Uterus (tissue), 2 donors: ENCODE measurements at regions not wholly inside any gene's neighbourhood (a gene's known extent, or its start where the extent isn't known, plus 50 kb on each side); places are given as distances from the start of the nearest gene placed in this dataset.

Experiments used
- POLR2A ChIP-seq, 2 donors: fragments of 450-650 bp; IDR thresholded peaks; one replicate each; pipeline ENCODE4 v1.6.1; 2016; ENCODE audit warnings: antibody characterized with exemption in 2 of 2, mild to moderate bottlenecking in 1 of 2, moderate library complexity in 1 of 2
- TF ChIP-seq, protein P1 (sequence below), 4 experiments: fragments of 200-600 bp in 2 of 4; fragments of 450-650 bp in 2 of 4; sonication (generic) in 2 of 4; IDR thresholded peaks; one replicate each; pipeline ENCODE4 v1.5.1; 2016 to 2019; ENCODE audit warnings: antibody characterized with exemption in 4 of 4, mild to moderate bottlenecking in 2 of 4, moderate library complexity in 1 of 4

DNA sequence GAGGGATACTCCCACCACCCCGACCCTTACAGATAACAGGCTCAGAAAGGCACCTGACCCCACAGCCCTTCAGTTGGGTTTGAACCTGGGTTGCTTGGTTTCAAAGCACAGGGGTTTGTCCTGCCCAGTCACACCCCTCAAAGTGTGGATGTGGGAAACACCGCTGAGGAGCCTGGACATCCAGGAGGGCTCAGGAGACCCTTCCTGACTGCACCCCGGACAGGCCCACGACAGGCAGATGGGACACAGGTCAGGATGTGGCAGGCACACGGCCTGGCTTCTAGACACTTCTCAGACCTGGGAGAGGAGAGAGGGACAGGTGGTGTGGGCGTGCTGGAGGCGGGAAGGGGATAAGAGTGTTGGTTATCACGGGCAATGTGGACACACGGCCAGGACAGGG is 932.3 kb downstream of the BRD1 start:
- TF ChIP-seq POLR2A (IDR thresholded peaks at IDR 0.05) = no peak
- TF ChIP-seq, protein P1, sequence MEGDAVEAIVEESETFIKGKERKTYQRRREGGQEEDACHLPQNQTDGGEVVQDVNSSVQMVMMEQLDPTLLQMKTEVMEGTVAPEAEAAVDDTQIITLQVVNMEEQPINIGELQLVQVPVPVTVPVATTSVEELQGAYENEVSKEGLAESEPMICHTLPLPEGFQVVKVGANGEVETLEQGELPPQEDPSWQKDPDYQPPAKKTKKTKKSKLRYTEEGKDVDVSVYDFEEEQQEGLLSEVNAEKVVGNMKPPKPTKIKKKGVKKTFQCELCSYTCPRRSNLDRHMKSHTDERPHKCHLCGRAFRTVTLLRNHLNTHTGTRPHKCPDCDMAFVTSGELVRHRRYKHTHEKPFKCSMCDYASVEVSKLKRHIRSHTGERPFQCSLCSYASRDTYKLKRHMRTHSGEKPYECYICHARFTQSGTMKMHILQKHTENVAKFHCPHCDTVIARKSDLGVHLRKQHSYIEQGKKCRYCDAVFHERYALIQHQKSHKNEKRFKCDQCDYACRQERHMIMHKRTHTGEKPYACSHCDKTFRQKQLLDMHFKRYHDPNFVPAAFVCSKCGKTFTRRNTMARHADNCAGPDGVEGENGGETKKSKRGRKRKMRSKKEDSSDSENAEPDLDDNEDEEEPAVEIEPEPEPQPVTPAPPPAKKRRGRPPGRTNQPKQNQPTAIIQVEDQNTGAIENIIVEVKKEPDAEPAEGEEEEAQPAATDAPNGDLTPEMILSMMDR (IDR thresholded peaks at IDR 0.05) = no peak
